HL-60/S4 treated with phorbol 12-myristate 13-acetate at 8.2 ng/mL for 4 days and 3 days (cell line): ENCODE measurements at regions not wholly inside any gene's neighbourhood (a gene's known extent, or its start where the extent isn't known, plus 50 kb on each side); places are given as distances from the start of the nearest gene placed in this dataset.
"Not testable (repeated sequence)": the region's sequence is repeated elsewhere in the genome, so short reads cannot be mapped to it uniquely, and the experiment has no call there.

Source experiments
- in situ Hi-C: fragments of 300-500 bp; cut with MboI; formaldehyde crosslinking; loops from 2 replicates; pipeline ENCODE4 v1.15.0; 2022; ENCODE audit warnings: low sequenced_read_pairs

GRCh38 chr4:164177153-164177552 is 576.8 kb upstream of the SMIM31 start:
- in situ Hi-C loops, result no loop called here

- in situ Hi-C loops, result no loop called here
These were observed 576.2 kb upstream of the SMIM31 start for GRCh38 chr4:164177753-164178152.

- in situ Hi-C loops, result no loop called here
These were observed 565.7 kb upstream of the SMIM31 start for GRCh38 chr4:164188236-164188635.

- in situ Hi-C loops, result no loop called here
These were observed 561.1 kb upstream of the SMIM31 start for GRCh38 chr4:164192844-164193243.

GRCh38 chr4:164193676-164194075 is 560.3 kb upstream of the SMIM31 start:
- in situ Hi-C loops, result no loop called here

- in situ Hi-C loops, result no loop called here
These were observed 556.4 kb upstream of the SMIM31 start for GRCh38 chr4:164197556-164197955.

GRCh38 chr4:164203476-164203875 is 550.5 kb upstream of the SMIM31 start:
- in situ Hi-C loops, result no loop called here

- in situ Hi-C loops, result no loop called here
These were observed 549.5 kb upstream of the SMIM31 start for GRCh38 chr4:164204434-164204833.

- in situ Hi-C loops, result no loop called here
These were observed 546.5 kb upstream of the SMIM31 start for GRCh38 chr4:164207460-164207859.

GRCh38 chr4:164210377-164210776 is 543.6 kb upstream of the SMIM31 start:
- in situ Hi-C loops, result no loop called here

GRCh38 chr4:164212134-164212533 is 541.8 kb upstream of the SMIM31 start:
- in situ Hi-C loops, result no loop called here

GRCh38 chr4:164212714-164213113 is 541.2 kb upstream of the SMIM31 start:
- in situ Hi-C loops, result no loop called here

- in situ Hi-C loops, result no loop called here
These were observed 538.7 kb upstream of the SMIM31 start for GRCh38 chr4:164215113-164215741.

GRCh38 chr4:164221631-164222030 is 532.3 kb upstream of the SMIM31 start:
- in situ Hi-C loops, result no loop called here

GRCh38 chr4:164224871-164225270 is 529.1 kb upstream of the SMIM31 start:
- in situ Hi-C loops, result no loop called here

GRCh38 chr4:164229255-164229654 is 524.7 kb upstream of the SMIM31 start:
- in situ Hi-C loops, result no loop called here

GRCh38 chr4:164239433-164239832 is 514.5 kb upstream of the SMIM31 start:
- in situ Hi-C loops, result no loop called here

GRCh38 chr4:164239976-164240375 is 514.0 kb upstream of the SMIM31 start:
- in situ Hi-C loops, result no loop called here

- in situ Hi-C loops, result no loop called here
These were observed 502.7 kb upstream of the SMIM31 start for GRCh38 chr4:164251257-164251656.

GRCh38 chr4:164252286-164252685 is 501.6 kb upstream of the SMIM31 start:
- in situ Hi-C loops, result no loop called here

- in situ Hi-C loops, result no loop called here
These were observed 492.1 kb upstream of the SMIM31 start for GRCh38 chr4:164261831-164262230.

- in situ Hi-C loops, result not testable (repeated sequence)
These were observed 491.4 kb upstream of the SMIM31 start for GRCh38 chr4:164262508-164262907.

- in situ Hi-C loops, result not testable (repeated sequence)
These were observed 476.5 kb upstream of the SMIM31 start for GRCh38 chr4:164277414-164277813.
